ENCODE measurements at regions not wholly inside any gene's neighbourhood (a gene's known extent, or its start where the extent isn't known, plus 50 kb on each side); places are given as distances from the start of the nearest gene placed in this dataset.

- FAIRE-seq (no peak), DNase-seq (ENCODE audit: insufficient read length, low spot score) (no peak)
- TF ChIP-seq PAX5 (IDR thresholded peaks at IDR 0.05; ENCODE audit: insufficient read depth, low read length, severe bottlenecking) (no peak), TAF1 (IDR thresholded peaks at IDR 0.05; ENCODE audit: low read depth, low read length) (no peak), POLR2A (IDR thresholded peaks at IDR 0.05; ENCODE audit: low read depth, low read length) (no peak), POLR2AphosphoS5 (IDR thresholded peaks at IDR 0.05; ENCODE audit: low read depth, low read length) (no peak), SPI1 (IDR thresholded peaks at IDR 0.05; ENCODE audit: low read depth, low read length) (no peak), POU2F2 (IDR thresholded peaks at IDR 0.05; ENCODE audit: low read depth, low read length) (no peak)
These were observed 137.6 kb downstream of the GPAM start for GRCh38 chr10:112045938-112046337.

DNA sequence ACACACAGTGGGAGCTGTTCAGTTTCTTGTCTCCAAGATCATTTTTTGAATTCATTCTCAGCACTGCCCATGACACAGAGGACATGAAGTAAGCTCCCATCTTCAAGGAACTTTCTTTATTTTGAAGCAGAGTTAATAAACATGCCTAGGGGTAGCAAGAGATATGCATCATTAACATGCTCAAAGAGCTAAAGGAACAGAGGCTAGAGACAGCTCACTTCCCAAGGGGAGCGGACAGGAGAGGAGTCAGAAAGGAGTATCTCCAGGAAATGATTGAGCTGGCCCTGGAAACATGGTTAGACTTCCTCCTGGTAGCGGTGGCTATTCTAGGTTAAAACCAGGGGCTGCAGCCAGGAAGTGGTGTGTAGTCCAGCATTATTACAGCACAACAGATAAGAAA, 135.9 kb downstream of the GPAM start:
- FAIRE-seq (no peak), DNase-seq (ENCODE audit: insufficient read length, low spot score) (no peak)
- TF ChIP-seq PAX5 (IDR thresholded peaks at IDR 0.05; ENCODE audit: insufficient read depth, low read length, severe bottlenecking) (no peak), POLR2AphosphoS5 (IDR thresholded peaks at IDR 0.05; ENCODE audit: low read depth, low read length) (no peak), POU2F2 (IDR thresholded peaks at IDR 0.05; ENCODE audit: low read depth, low read length) (no peak), TAF1 (IDR thresholded peaks at IDR 0.05; ENCODE audit: low read depth, low read length) (no peak), POLR2A (IDR thresholded peaks at IDR 0.05; ENCODE audit: low read depth, low read length) (no peak), SPI1 (IDR thresholded peaks at IDR 0.05; ENCODE audit: low read depth, low read length) (no peak)

DNA sequence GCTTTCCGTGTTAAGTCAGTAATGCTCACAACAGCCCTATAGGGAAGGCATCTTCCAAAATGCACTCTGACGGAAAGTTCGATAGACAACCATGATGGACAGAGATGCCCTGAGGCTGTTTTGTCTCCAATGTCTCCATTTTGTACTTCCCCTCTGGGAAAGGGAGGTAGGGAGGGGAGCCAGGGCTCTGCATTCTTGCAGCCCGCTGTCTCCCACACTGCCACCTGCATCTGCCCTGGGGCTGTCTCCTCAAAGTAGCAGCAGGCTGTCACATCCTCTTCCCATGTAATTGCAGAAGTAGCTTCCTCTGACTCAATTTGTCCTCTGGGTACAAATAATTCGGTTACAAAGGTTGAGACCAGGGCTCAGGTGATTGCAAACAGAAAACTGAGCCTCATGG, 131.4 kb downstream of the GPAM start:
- no peak for DNase-seq (ENCODE audit: insufficient read length, low spot score)
- TF ChIP-seq TAF1 (IDR thresholded peaks at IDR 0.05; ENCODE audit: low read depth, low read length) (no peak), POU2F2 (IDR thresholded peaks at IDR 0.05; ENCODE audit: low read depth, low read length) (no peak), POLR2AphosphoS5 (IDR thresholded peaks at IDR 0.05; ENCODE audit: low read depth, low read length) (no peak), POLR2A (IDR thresholded peaks at IDR 0.05; ENCODE audit: low read depth, low read length) (no peak), PAX5 (IDR thresholded peaks at IDR 0.05; ENCODE audit: insufficient read depth, low read length, severe bottlenecking) (no peak)
- no peak for FAIRE-seq

DNA sequence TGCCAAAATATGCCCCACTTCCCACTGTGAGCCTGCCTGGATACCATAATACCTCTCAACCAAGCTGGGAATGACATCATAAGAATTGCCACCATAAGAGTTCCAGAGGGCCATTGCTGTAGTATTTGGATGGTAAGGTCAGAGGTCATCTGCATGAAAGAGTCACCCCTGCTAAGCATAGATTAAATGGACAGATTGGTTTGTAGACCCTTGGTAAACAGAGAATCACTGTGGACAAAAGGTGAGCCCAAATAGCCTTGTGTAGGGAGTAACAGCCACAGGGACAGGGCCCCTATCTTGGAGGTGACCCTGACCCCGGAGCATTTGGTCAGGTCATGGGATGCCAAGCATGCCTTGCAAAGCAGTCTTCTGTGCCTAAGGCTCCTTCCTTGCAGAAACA, 129.7 kb downstream of the GPAM start:
- FAIRE-seq = no peak
- no peak for DNase-seq (ENCODE audit: insufficient read length, low spot score)
- no peak for TF ChIP-seq POU2F2 (IDR thresholded peaks at IDR 0.05; ENCODE audit: low read depth, low read length)
- no peak for TF ChIP-seq PAX5 (IDR thresholded peaks at IDR 0.05; ENCODE audit: insufficient read depth, low read length, severe bottlenecking)
- TF ChIP-seq SPI1 (IDR thresholded peaks at IDR 0.05; ENCODE audit: low read depth, low read length) = no peak
- TF ChIP-seq TAF1 (IDR thresholded peaks at IDR 0.05; ENCODE audit: low read depth, low read length) = no peak
- no peak for TF ChIP-seq POLR2AphosphoS5 (IDR thresholded peaks at IDR 0.05; ENCODE audit: low read depth, low read length)
- no peak for TF ChIP-seq POLR2A (IDR thresholded peaks at IDR 0.05; ENCODE audit: low read depth, low read length)

- FAIRE-seq = no peak
- TF ChIP-seq POU2F2 (IDR thresholded peaks at IDR 0.05; ENCODE audit: low read depth, low read length) = no peak
- no peak for TF ChIP-seq POLR2A (IDR thresholded peaks at IDR 0.05; ENCODE audit: low read depth, low read length)
- TF ChIP-seq TAF1 (IDR thresholded peaks at IDR 0.05; ENCODE audit: low read depth, low read length) = no peak
- no peak for TF ChIP-seq SPI1 (IDR thresholded peaks at IDR 0.05; ENCODE audit: low read depth, low read length)
- TF ChIP-seq PAX5 (IDR thresholded peaks at IDR 0.05; ENCODE audit: insufficient read depth, low read length, severe bottlenecking) = no peak
- no peak for TF ChIP-seq POLR2AphosphoS5 (IDR thresholded peaks at IDR 0.05; ENCODE audit: low read depth, low read length)
- DNase-seq (ENCODE audit: insufficient read length, low spot score) = no peak
These were observed 129.0 kb downstream of the GPAM start for GRCh38 chr10:112054516-112054915.

GRCh38 chr10:112057072-112057471, 126.5 kb downstream of the GPAM start:
- TF ChIP-seq POU2F2 (IDR thresholded peaks at IDR 0.05; ENCODE audit: low read depth, low read length) = no peak
- no peak for TF ChIP-seq POLR2AphosphoS5 (IDR thresholded peaks at IDR 0.05; ENCODE audit: low read depth, low read length)
- TF ChIP-seq PAX5 (IDR thresholded peaks at IDR 0.05; ENCODE audit: insufficient read depth, low read length, severe bottlenecking) = no peak
- DNase-seq (ENCODE audit: insufficient read length, low spot score) (no peak), FAIRE-seq (no peak)

- DNase-seq (ENCODE audit: insufficient read length, low spot score) (no peak), FAIRE-seq (no peak)
- TF ChIP-seq TAF1 (IDR thresholded peaks at IDR 0.05; ENCODE audit: low read depth, low read length) (no peak), POLR2AphosphoS5 (IDR thresholded peaks at IDR 0.05; ENCODE audit: low read depth, low read length) (no peak), POLR2A (IDR thresholded peaks at IDR 0.05; ENCODE audit: low read depth, low read length) (no peak), PAX5 (IDR thresholded peaks at IDR 0.05; ENCODE audit: insufficient read depth, low read length, severe bottlenecking) (no peak), POU2F2 (IDR thresholded peaks at IDR 0.05; ENCODE audit: low read depth, low read length) (no peak), SPI1 (IDR thresholded peaks at IDR 0.05; ENCODE audit: low read depth, low read length) (no peak)
These were observed 124.3 kb downstream of the GPAM start for GRCh38 chr10:112059220-112059619.

DNA sequence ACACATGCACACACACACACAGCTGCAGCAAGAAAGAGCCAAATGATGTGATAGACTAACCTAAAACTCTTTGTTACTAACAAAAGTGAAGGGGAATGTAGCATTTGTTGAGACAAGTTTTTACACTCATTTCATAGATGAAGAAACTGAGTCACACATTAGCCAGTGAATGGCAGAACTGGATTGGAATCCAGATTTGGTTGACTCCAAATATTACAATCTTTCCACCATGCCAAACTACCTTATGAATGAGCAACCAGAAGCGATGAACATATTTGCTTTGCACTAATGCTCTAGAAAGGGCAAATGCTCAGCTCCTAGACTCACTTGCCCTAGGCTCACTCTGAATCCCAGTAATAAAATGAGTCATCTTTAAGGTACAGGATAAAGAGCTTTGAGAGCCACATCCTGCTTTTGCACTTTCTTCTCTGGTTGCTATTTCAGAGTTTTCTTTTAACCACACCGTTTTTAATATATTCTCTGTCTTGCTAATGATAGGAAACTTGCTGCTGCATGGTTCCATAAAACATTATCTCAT, 111.9 kb downstream of the GPAM start:
- no peak for DNase-seq (ENCODE audit: insufficient read length, low spot score)
- TF ChIP-seq POLR2AphosphoS5 (IDR thresholded peaks at IDR 0.05; ENCODE audit: low read depth, low read length) = no peak
- no peak for TF ChIP-seq TAF1 (IDR thresholded peaks at IDR 0.05; ENCODE audit: low read depth, low read length)
- no peak for FAIRE-seq

DNA sequence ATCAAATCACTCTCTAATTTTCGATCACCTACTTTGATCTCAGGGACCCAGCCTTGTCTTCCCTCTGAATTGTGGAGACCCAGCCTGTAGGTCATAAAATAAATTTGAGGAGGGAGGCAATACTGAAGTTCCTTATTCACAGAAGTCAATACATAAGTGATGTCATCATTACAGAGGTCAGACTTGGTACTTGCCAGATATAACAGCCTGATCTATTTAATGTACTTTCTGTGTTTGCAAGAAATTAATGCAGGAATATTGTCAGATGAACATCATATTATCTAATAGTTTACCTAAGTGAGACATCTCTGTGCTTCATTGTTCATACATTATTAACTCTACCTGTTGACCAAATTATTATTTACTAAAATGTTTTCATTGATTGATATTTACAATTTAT, 105.6 kb downstream of the GPAM start:
- DNase-seq (ENCODE audit: insufficient read length, low spot score) = no peak
- TF ChIP-seq POLR2AphosphoS5 (IDR thresholded peaks at IDR 0.05; ENCODE audit: low read depth, low read length) = no peak
- no peak for TF ChIP-seq PAX5 (IDR thresholded peaks at IDR 0.05; ENCODE audit: insufficient read depth, low read length, severe bottlenecking)
- TF ChIP-seq SPI1 (IDR thresholded peaks at IDR 0.05; ENCODE audit: low read depth, low read length) = no peak
- FAIRE-seq = no peak

GRCh38 chr10:112080231-112080630, 103.3 kb downstream of the GPAM start:
- TF ChIP-seq POLR2A (IDR thresholded peaks at IDR 0.05; ENCODE audit: low read depth, low read length) (no peak), TAF1 (IDR thresholded peaks at IDR 0.05; ENCODE audit: low read depth, low read length) (no peak), PAX5 (IDR thresholded peaks at IDR 0.05; ENCODE audit: insufficient read depth, low read length, severe bottlenecking) (no peak), POLR2AphosphoS5 (IDR thresholded peaks at IDR 0.05; ENCODE audit: low read depth, low read length) (no peak)
- no peak for DNase-seq (ENCODE audit: insufficient read length, low spot score)

More at GRCh38 chr10:112080231-112080630, 103.3 kb downstream of the GPAM start:
- no peak for FAIRE-seq

Measured in GM12891 (cell line).